SK-N-SH (cell line): ENCODE measurements at regions not wholly inside any gene's neighbourhood (a gene's known extent, or its start where the extent isn't known, plus 50 kb on each side); places are given as distances from the start of the nearest gene placed in this dataset.

Source experiments
- ELF1 ChIP-seq: IDR thresholded peaks from 2 replicates; pipeline ENCODE4 v1.4.0; 2012
- EP300 ChIP-seq, 2 experiments: IDR thresholded peaks; 2 replicates each; pipeline versions ENCODE4 v1.4.0 to v1.6.1; 2012; ENCODE audit warnings: borderline replicate concordance in 1 of 2, low read depth in 1 of 2, low read length in 1 of 2
- EZH2phosphoT487 ChIP-seq: fragments of 200-600 bp; sonication (generic); IDR thresholded peaks from 2 replicates; pipeline ENCODE4 v1.6.1; 2017; ENCODE audit warnings: low read depth, mixed run types, mild to moderate bottlenecking, antibody characterized with exemption, moderate library complexity, borderline replicate concordance
- FOSL2 ChIP-seq: IDR thresholded peaks from 2 replicates; pipeline ENCODE4 v1.4.0; 2012; ENCODE audit warnings: low read depth, mild to moderate bottlenecking, moderate library complexity, borderline replicate concordance
- FOXJ3 ChIP-seq: sonication (generic); formaldehyde crosslinking; IDR thresholded peaks from 2 replicates; pipeline ENCODE4 v1.5.1; 2020; ENCODE audit warnings: mild to moderate bottlenecking, missing genetic modification reagents
- IRF3 ChIP-seq: fragments of 150-350 bp; IDR thresholded peaks from 2 replicates; pipeline ENCODE4 v1.6.1; 2016; ENCODE audit warnings: mild to moderate bottlenecking, low read depth, low read length
- MAX ChIP-seq: IDR thresholded peaks from 2 replicates; pipeline ENCODE4 v1.4.0; 2012; ENCODE audit warnings: low read depth
- MXI1 ChIP-seq: IDR thresholded peaks from 2 replicates; pipeline ENCODE4 v1.6.1; 2012; ENCODE audit warnings: mild to moderate bottlenecking, low read depth, low read length, improper control_type of control experiment
- PBX3 ChIP-seq: IDR thresholded peaks from 2 replicates; pipeline ENCODE4; 2012
- RCOR1 ChIP-seq: fragments of 150-350 bp; IDR thresholded peaks from 2 replicates; pipeline ENCODE4 v1.6.1; 2017; ENCODE audit warnings: antibody characterized with exemption, low read length
- REST ChIP-seq: IDR thresholded peaks from 2 replicates; pipeline ENCODE4 v1.6.1; 2012; ENCODE audit warnings: mild to moderate bottlenecking, low read depth, low read length, moderate library complexity
- RXRA ChIP-seq: IDR thresholded peaks from 2 replicates; pipeline ENCODE4 v1.4.0; 2012; ENCODE audit warnings: low read depth, mild to moderate bottlenecking, borderline replicate concordance
- SIN3A ChIP-seq: IDR thresholded peaks from 2 replicates; pipeline ENCODE4 v1.6.1; 2012; ENCODE audit warnings: low read depth, mild to moderate bottlenecking, low read length, moderate library complexity, borderline replicate concordance
- SMC3 ChIP-seq: IDR thresholded peaks from 2 replicates; pipeline ENCODE4 v1.6.1; 2012; ENCODE audit warnings: low read depth, low read length, improper control_type of control experiment
- TAF1 ChIP-seq: IDR thresholded peaks from 2 replicates; pipeline ENCODE4 v1.6.1; 2012; ENCODE audit warnings: low read depth, mild to moderate bottlenecking, low read length, moderate library complexity, borderline replicate concordance
- TCF12 ChIP-seq: IDR thresholded peaks from 2 replicates; pipeline ENCODE4 v1.4.0; 2012
- TEAD4 ChIP-seq: IDR thresholded peaks from 2 replicates; pipeline ENCODE4 v1.4.0; 2012; ENCODE audit warnings: mild to moderate bottlenecking, borderline replicate concordance; ENCODE audit not compliant: insufficient read depth
- USF2 ChIP-seq: fragments of 150-350 bp; IDR thresholded peaks from 2 replicates; pipeline ENCODE4 v1.6.1; 2017; ENCODE audit warnings: antibody characterized with exemption, low read length, low read depth, borderline replicate concordance

GRCh38 chr15:97903971-97904572 is 56.4 kb upstream of the ARRDC4 start (continued):
- TF ChIP-seq REST, result peak; percentile 91
- no peak for TF ChIP-seq USF2
- TF ChIP-seq RXRA, result no peak
- TF ChIP-seq MXI1, result no peak
- no peak for TF ChIP-seq MAX
- no peak for TF ChIP-seq PBX3
- TF ChIP-seq TCF12, result no peak
- TF ChIP-seq RCOR1, result no peak
- TF ChIP-seq FOXJ3 (CRISPR knock-in tag), result no peak
- peak; percentile 76 for TF ChIP-seq SMC3
- no peak for TF ChIP-seq IRF3
- no peak for TF ChIP-seq TAF1
- TF ChIP-seq TEAD4, result no peak
- TF ChIP-seq SIN3A, result no peak
- 0 out of 2 replicates have a peak, but pooled peaks have one; percentile 8 for TF ChIP-seq ELF1
- TF ChIP-seq FOSL2, result no peak
- TF ChIP-seq EP300 (IDR thresholded peaks at IDR 0.05; ENCODE audit: borderline replicate concordance in 1 of 2, low read depth in 1 of 2, low read length in 1 of 2), result no peak
- TF ChIP-seq EZH2phosphoT487, result no peak
